ENCODE measurements at regions not wholly inside any gene's neighbourhood (a gene's known extent, or its start where the extent isn't known, plus 50 kb on each side); places are given as distances from the start of the nearest gene placed in this dataset.
"Not testable (repeated sequence)": the region's sequence is repeated elsewhere in the genome, so short reads cannot be mapped to it uniquely, and the experiment has no call there.

DNA sequence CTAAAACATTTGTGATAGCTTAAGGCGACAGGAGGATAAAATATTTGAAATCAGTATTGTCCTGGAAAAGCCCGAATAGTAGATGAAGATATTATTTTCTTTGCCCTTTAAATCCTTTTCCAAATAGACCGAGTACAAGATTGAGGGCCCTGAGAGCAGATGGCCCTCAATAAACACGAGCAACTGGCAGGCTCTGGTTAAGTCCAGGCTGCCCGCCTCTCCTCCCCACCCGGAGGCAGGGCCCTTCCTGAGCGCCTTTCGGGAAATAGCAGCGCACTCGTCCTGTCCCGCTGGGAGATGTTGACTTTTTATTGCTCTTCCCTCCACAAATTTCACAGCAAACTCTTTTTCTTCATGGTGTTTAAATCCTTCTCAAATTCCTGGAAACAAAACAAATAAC lies 50.8 kb upstream of the MAX start:
- DNase-seq = no peak

- no peak for DNase-seq
Observed at GRCh38 chr14:65156568-65157366, 54.5 kb upstream of the MAX start.

DNA sequence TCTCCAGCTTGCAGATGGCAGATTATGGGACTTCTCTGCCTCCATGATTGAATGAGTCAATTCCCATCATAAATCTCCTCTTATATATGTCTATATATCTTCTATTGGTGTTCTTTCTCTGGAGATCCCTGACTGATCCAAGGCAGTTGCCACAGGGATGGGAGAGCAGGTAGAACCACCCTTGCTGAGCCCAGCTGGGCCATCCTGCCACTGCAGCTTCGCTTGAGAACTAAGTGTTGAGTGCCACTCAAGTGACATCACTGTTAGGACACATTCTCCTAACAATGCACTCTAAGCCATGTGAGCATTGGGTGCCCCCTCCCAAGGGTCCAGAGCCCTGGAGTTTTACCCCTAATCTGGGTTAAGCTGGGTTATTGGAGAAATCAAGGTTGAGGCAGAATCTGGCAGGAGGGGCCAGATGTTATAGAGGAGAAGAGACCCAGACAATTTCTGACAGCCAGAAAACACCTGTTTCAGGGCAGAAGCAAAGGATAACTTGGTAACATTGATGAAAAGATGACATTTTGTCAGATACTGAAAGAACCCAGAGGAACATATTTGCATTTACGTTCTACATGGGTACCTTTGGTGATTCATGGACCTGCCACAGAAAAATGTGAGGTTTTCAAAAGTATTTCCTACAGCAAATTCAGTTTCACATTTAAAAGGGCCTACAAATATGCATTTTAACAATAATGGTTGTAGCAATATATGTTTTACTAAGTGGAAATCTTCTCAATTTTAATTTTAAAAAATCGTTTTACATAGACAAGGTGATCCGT lies 57.2 kb upstream of the MAX start:
- DNase-seq = no peak

GRCh38 chr14:65160091-65160490 lies 57.8 kb upstream of the MAX start:
- DNase-seq = no peak

- DNase-seq = no peak
Observed at GRCh38 chr14:65162031-65162430, 59.7 kb upstream of the MAX start.

GRCh38 chr14:65164068-65164824 lies 61.9 kb upstream of the MAX start:
- DNase-seq = peak; percentile 66

DNA sequence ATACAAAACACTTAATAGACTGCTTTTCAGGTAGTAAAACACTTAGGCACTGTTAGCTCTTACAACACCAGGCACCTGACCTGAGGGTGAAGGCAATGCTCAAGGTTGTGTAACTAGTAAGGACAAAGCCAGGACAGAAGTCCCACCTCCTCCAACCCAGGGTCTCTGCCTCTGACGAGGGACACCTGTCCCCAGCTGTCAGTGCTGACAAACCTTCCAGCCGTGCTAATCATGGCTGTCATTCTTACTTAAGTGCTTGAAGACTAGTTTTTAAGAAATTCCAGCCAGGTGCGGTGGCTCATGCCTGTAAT lies 62.5 kb upstream of the MAX start:
- DNase-seq = no peak

DNA sequence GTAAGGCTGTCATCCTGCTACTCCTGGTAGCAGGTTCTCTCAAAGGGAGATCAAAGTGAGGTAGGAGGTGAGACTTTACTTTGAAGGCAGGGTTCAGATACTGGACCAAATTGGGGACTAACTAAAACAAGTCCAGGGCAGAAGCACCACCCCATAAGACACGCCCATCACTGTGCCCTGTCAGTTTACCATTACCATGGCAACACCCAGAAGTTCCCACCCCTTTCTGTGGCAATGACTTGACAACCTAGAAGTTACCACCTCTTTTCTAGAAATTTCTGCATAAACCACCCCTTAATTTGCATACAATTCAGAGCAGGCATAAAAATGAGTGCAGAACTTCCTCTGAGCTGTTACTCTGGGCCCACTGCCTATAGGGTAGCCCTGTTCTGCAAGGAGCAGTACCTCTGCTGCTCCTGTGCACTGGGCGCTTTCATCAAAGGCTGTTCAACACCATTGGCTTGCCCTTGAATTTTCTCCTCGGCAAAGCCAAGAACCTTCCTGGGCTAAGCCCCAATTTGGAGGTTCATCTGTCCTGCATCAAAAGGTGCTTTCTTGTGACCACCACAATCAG lies 64.8 kb upstream of the MAX start:
- peak; percentile 38 for DNase-seq

DNA sequence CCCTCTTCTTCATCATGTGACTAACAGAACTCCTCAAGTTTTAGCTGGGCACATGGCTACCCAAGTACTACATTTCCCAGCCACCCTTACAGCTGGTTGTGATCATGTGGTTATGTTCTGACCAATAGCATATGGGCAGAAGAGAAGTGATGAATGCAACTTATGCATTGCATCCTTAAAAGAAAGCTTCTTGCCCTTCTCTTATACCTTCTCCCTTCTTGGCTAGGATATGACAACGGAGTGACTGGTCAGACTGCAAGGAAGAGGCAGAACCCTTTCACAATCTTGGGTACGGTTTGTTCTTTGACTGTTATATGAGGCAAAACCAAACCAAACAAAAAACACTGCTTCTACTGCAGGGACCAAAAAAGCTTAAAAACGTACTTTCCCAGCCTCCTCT lies 66.5 kb upstream of the MAX start:
- DNase-seq = no peak

DNA sequence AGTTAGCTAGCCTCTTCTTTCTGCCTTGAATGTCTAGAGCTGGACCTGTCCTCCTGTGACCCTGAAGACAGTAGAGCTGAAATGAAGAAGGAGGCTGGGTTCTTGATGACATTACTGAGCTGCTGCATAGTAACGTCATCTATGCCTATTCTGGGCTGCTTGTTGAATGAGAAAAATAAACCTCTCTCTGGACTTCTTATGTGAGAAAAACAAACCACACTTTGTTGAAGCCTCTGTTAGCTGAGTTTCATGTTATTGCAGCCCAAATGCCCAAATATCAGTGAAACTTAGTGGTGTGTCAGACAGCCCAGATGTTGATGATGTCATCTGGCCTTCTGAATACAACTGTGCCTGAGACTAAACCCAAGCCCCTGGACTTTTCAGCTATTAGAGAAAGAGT lies 67.0 kb upstream of the MAX start:
- no peak for DNase-seq

GRCh38 chr14:65170318-65170717 lies 68.0 kb upstream of the MAX start:
- no peak for DNase-seq

GRCh38 chr14:65170768-65171507 lies 68.6 kb upstream of the MAX start:
- DNase-seq = peak; percentile 49

- DNase-seq = no peak
Observed at GRCh38 chr14:65173973-65174693, 71.8 kb upstream of the MAX start.

GRCh38 chr14:65174783-65175182 lies 72.5 kb upstream of the MAX start:
- DNase-seq = no peak

DNA sequence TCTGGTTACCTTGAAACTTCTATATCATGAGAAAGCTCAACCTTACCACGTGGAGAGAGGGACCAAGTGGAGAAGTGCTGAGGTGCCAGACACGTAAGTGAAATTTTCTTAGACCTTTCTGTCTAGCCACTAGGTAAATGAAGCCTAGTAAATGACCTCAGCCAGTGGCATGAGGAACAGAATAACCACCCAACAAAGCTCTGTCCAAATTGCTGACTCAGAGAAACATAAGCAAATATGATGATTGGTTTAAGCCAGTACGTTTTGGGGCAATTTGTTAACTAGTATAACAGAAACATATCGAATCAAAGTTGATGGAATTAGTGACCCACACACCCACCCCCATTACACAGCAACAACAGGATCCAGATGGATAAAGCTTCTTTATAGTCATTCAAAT lies 75.2 kb upstream of the MAX start:
- no peak for DNase-seq

DNA sequence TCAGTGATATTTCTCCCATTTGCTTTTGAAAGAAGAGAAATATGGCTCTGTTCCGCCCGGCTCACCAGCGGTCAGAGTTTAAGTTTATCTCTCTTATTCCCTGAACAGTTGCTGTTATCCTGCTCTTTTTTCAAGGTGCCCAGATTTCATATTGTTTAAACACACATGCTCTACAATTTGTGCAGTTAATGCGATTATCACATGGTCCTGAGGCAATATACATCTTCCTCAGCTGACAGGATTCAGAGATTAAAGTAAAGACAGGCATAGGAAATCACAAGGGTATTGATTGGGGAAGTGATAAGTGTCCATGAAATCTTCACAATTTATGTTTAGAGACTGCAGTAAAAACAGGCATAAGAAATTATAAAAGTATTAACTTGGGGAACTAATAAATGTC lies 76.9 kb upstream of the MAX start:
- not testable (repeated sequence) for DNase-seq

DNA sequence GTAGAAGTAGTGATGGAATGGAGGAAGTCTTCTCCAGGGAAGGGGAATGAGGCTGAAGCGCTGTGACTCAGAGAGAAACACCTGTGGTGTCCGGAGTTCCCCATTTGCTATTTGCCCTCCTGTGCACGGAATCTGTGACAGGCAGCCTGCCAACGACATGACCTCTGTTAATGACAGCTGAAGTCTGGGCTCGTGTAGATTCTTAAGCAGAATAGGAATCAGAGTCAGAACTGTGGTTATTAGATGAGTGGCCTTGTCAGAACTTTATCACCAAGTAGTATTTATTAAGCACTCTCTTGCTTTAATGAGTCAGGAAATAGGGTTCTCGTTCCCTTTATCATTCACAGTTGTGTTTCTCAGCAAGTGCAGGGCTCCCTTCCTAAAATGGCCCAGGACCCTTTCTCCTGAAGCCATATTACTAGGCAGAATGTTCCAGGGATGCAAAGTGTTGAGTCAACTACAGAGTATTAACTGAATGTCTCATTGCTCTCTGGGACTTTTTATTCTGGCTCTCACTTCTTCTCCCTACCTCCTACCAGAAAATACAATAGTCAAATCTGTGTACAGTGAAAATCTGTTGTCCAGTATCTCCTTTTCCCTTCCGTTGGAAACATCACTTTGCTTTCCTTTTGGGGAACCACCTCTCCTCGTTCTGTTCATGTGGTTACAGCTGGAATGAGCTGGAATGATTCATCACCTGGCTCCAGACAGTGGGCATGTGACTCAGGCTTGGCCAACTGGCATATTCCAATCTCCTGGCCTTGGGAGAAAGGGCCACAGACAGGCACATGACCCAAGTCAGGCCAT lies 77.8 kb upstream of the MAX start:
- DNase-seq = peak; percentile 26

- no peak for DNase-seq
Observed at GRCh38 chr14:65180725-65181025, 78.4 kb upstream of the MAX start.

GRCh38 chr14:65184032-65184764 lies 81.9 kb upstream of the MAX start:
- DNase-seq = no peak

- no peak for DNase-seq
Observed at GRCh38 chr14:65185829-65186228, 83.5 kb upstream of the MAX start.

DNA sequence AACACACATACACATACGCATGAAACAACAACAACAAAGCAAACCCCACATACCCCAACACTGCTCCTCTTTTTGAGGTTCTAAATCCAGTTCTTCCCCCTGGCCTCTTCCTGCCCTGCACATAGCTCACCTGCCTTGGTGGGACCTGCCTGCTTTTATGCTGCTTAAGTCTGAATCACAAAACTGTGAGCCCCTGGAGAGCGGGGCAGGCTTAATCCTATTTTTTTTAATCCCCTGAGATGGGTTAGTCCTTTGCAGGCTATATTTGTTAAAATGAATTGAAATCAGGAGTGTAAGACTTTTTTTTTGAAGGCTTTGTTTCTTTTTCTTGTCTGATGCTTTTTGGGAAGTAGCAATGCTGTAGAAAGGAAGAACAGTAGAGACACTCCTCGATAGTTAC lies 84.6 kb upstream of the MAX start:
- no peak for DNase-seq
